ENCODE measurements at regions not wholly inside any gene's neighbourhood (a gene's known extent, or its start where the extent isn't known, plus 50 kb on each side); places are given as distances from the start of the nearest gene placed in this dataset.
"Not testable (repeated sequence)": the region's sequence is repeated elsewhere in the genome, so short reads cannot be mapped to it uniquely, and the experiment has no call there.

GRCh38 chr6:115060581-115060980, 717.8 kb upstream of the HS3ST5 start:
- TF ChIP-seq CTCF (IDR thresholded peaks at IDR 0.05; ENCODE audit: low read length) (no peak), EZH2 (IDR thresholded peaks at IDR 0.05; ENCODE audit: borderline replicate concordance, low read length) (no peak)
- no peaks in the 10 kb centered on the region for H3K9me3 ChIP-seq (ENCODE audit: low read length)
- H3K27ac ChIP-seq (ENCODE audit: low read depth, low read length, poor library complexity, severe bottlenecking), result no peak overlapping the region
- H3K9me2 ChIP-seq (ENCODE audit: low read depth, low read length), result no peaks in the 10 kb centered on the region
- no peaks in the 10 kb centered on the region for H3K27me3 ChIP-seq (ENCODE audit: insufficient read depth, low read length)
- no peak overlapping the region for H2AFZ ChIP-seq (ENCODE audit: low read length)
- no peak overlapping the region for H3K9ac ChIP-seq (ENCODE audit: low read length)
- no peaks in the 10 kb centered on the region for H4K20me1 ChIP-seq (ENCODE audit: insufficient read depth, low read length)
- no peak overlapping the region for H3K4me3 ChIP-seq (ENCODE audit: low read depth, low read length, poor library complexity, severe bottlenecking)
- H3K36me3 ChIP-seq (ENCODE audit: insufficient read depth, low read length), result no peaks in the 10 kb centered on the region
- H3K4me1 ChIP-seq (ENCODE audit: insufficient read depth, low read length, severe bottlenecking), result no peaks in the 10 kb centered on the region
- no peaks in the 10 kb centered on the region for H3F3A ChIP-seq (ENCODE audit: insufficient read depth, low read length)
- H3K79me2 ChIP-seq (ENCODE audit: insufficient read depth, low read length), result no peaks in the 10 kb centered on the region
- no peak overlapping the region for H3K4me2 ChIP-seq (ENCODE audit: low read length)

- no peaks in the 10 kb centered on the region for H4K20me1 ChIP-seq (ENCODE audit: insufficient read depth, low read length)
- no peaks in the 10 kb centered on the region for H3K9me3 ChIP-seq (ENCODE audit: low read length)
- no peak overlapping the region for H3K4me3 ChIP-seq (ENCODE audit: low read depth, low read length, poor library complexity, severe bottlenecking)
- H3K27me3 ChIP-seq (ENCODE audit: insufficient read depth, low read length), result no peaks in the 10 kb centered on the region
- H3K36me3 ChIP-seq (ENCODE audit: insufficient read depth, low read length), result no peaks in the 10 kb centered on the region
- no peaks in the 10 kb centered on the region for H3K79me2 ChIP-seq (ENCODE audit: insufficient read depth, low read length)
- TF ChIP-seq CTCF (IDR thresholded peaks at IDR 0.05; ENCODE audit: low read length) (no peak), EZH2 (IDR thresholded peaks at IDR 0.05; ENCODE audit: borderline replicate concordance, low read length) (no peak)
- no peak overlapping the region for H3K27ac ChIP-seq (ENCODE audit: low read depth, low read length, poor library complexity, severe bottlenecking)
- no peak overlapping the region for H3K9ac ChIP-seq (ENCODE audit: low read length)
- no peaks in the 10 kb centered on the region for H3K9me2 ChIP-seq (ENCODE audit: low read depth, low read length)
- H2AFZ ChIP-seq (ENCODE audit: low read length), result no peak overlapping the region
- no peaks in the 10 kb centered on the region for H3F3A ChIP-seq (ENCODE audit: insufficient read depth, low read length)
- no peaks in the 10 kb centered on the region for H3K4me1 ChIP-seq (ENCODE audit: insufficient read depth, low read length, severe bottlenecking)
- no peak overlapping the region for H3K4me2 ChIP-seq (ENCODE audit: low read length)
Measured at GRCh38 chr6:115058414-115059211, 715.8 kb upstream of the HS3ST5 start.

DNA sequence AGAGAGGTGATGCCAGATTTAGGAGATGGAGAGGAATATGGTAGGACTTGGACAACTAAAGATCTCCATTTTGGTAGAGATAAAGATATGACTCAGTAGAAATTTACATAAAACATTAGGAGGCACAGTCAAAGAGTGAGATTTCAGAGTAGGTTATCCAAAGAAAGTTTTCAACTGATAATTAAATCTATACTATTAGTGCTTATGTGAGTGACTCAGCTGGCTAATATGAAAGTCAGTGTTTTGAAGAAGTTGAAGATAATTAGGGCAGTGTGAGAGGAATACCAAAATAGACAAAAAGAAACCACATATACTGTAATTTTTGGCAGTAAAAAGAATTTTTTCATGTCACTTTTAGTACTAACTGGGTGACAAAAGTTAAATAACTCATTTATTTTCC, 712.8 kb upstream of the HS3ST5 start:
- H3F3A ChIP-seq (ENCODE audit: insufficient read depth, low read length), result no peaks in the 10 kb centered on the region
- no peak overlapping the region for H3K4me3 ChIP-seq (ENCODE audit: low read depth, low read length, poor library complexity, severe bottlenecking)
- no peak for TF ChIP-seq CTCF (IDR thresholded peaks at IDR 0.05; ENCODE audit: low read length)
- no peak for TF ChIP-seq EZH2 (IDR thresholded peaks at IDR 0.05; ENCODE audit: borderline replicate concordance, low read length)
- no peak overlapping the region for H3K27ac ChIP-seq (ENCODE audit: low read depth, low read length, poor library complexity, severe bottlenecking)
- no peak overlapping the region for H2AFZ ChIP-seq (ENCODE audit: low read length)
- no peaks in the 10 kb centered on the region for H3K36me3 ChIP-seq (ENCODE audit: insufficient read depth, low read length)
- H3K9ac ChIP-seq (ENCODE audit: low read length), result no peak overlapping the region
- H3K4me1 ChIP-seq (ENCODE audit: insufficient read depth, low read length, severe bottlenecking), result no peaks in the 10 kb centered on the region
- no peaks in the 10 kb centered on the region for H3K27me3 ChIP-seq (ENCODE audit: insufficient read depth, low read length)
- H3K79me2 ChIP-seq (ENCODE audit: insufficient read depth, low read length), result no peaks in the 10 kb centered on the region
- no peak overlapping the region for H3K4me2 ChIP-seq (ENCODE audit: low read length)
- H4K20me1 ChIP-seq (ENCODE audit: insufficient read depth, low read length), result no peaks in the 10 kb centered on the region
- no peaks in the 10 kb centered on the region for H3K9me2 ChIP-seq (ENCODE audit: low read depth, low read length)
- no peaks in the 10 kb centered on the region for H3K9me3 ChIP-seq (ENCODE audit: low read length)

- H3K79me2 ChIP-seq (ENCODE audit: insufficient read depth, low read length); H3K4me1 ChIP-seq (ENCODE audit: insufficient read depth, low read length, severe bottlenecking); H2AFZ ChIP-seq (ENCODE audit: low read length); H3K36me3 ChIP-seq (ENCODE audit: insufficient read depth, low read length); H3K9ac ChIP-seq (ENCODE audit: low read length); H3K4me3 ChIP-seq (ENCODE audit: low read depth, low read length, poor library complexity, severe bottlenecking); H4K20me1 ChIP-seq (ENCODE audit: insufficient read depth, low read length); H3F3A ChIP-seq (ENCODE audit: insufficient read depth, low read length); H3K4me2 ChIP-seq (ENCODE audit: low read length); H3K9me3 ChIP-seq (ENCODE audit: low read length); H3K27me3 ChIP-seq (ENCODE audit: insufficient read depth, low read length); H3K9me2 ChIP-seq (ENCODE audit: low read depth, low read length); H3K27ac ChIP-seq (ENCODE audit: low read depth, low read length, poor library complexity, severe bottlenecking): not testable (repeated sequence)
Measured at GRCh38 chr6:115054242-115054641, 711.4 kb upstream of the HS3ST5 start.

Data from OCI-LY1 (cell line).